Kidney (tissue), 13 donors: ENCODE measurements at regions not wholly inside any gene's neighbourhood (a gene's known extent, or its start where the extent isn't known, plus 50 kb on each side); places are given as distances from the start of the nearest gene placed in this dataset.
"Not testable (repeated sequence)": the region's sequence is repeated elsewhere in the genome, so short reads cannot be mapped to it uniquely, and the experiment has no call there.

Experiments used
- DNase-seq, 5 donors: peaks; one replicate each; pipeline ENCODE4 v3.0.0-alpha.2; 2013 to 2020
- FAIRE-seq: peaks from 2 replicates; lab custom pipeline; 2012; peaks lifted over from hg19 to GRCh38; lab: Jason Lieb, UNC
- H3K27ac ChIP-seq, 2 donors: one replicate each; pipeline ENCODE4 v1.7.0; 2013; ENCODE audit warnings: low read depth in 2 of 2, low read length in 2 of 2, inconsistent platforms in 1 of 2
- H3K27me3 ChIP-seq: one replicate; pipeline ENCODE4 v1.7.1; 2013; ENCODE audit warnings: low read length, inconsistent platforms; ENCODE audit not compliant: control insufficient read depth, insufficient read depth
- H3K36me3 ChIP-seq, 3 donors: one replicate each; pipeline versions ENCODE4 v1.7.0 to v1.7.1; 2013; ENCODE audit warnings: low read length in 3 of 3, control low read depth in 1 of 3, inconsistent platforms in 1 of 3; ENCODE audit not compliant: insufficient read depth in 3 of 3, control insufficient read depth in 2 of 3
- H3K4me1 ChIP-seq, 3 donors: one replicate each; pipeline versions ENCODE4 v1.7.0 to v1.7.1; 2013; ENCODE audit warnings: low read length in 3 of 3, inconsistent platforms in 1 of 3, low read depth in 1 of 3; ENCODE audit not compliant: control insufficient read depth in 2 of 3, insufficient read depth in 2 of 3
- H3K4me3 ChIP-seq, 3 donors: one replicate each; pipeline versions ENCODE4 v1.7.0 to v1.8.1; 2013; ENCODE audit warnings: low read length in 3 of 3, control low read depth in 1 of 3, inconsistent platforms in 1 of 3
- H3K9ac ChIP-seq, 3 donors: one replicate each; pipeline versions ENCODE4 v1.7.0 to v1.7.1; 2013; ENCODE audit warnings: low read length in 3 of 3, control low read depth in 1 of 3, inconsistent platforms in 1 of 3
- H3K9me3 ChIP-seq, 3 donors: one replicate each; pipeline versions ENCODE4 v1.7.0 to v1.7.1; 2013; ENCODE audit warnings: low read length in 3 of 3, control low read depth in 1 of 3, inconsistent platforms in 1 of 3; ENCODE audit not compliant: control insufficient read depth in 2 of 3, insufficient read depth in 1 of 3
- CTCF ChIP-seq: IDR thresholded peaks from 3 replicates; pipeline ENCODE4 v1.5.1; 2012; ENCODE audit warnings: mild to moderate bottlenecking, moderate library complexity, borderline replicate concordance; ENCODE audit not compliant: insufficient read depth; ENCODE audit errors: extremely low read depth
- intact Hi-C: fragments of 100-400 bp; cut with DNase I; formaldehyde crosslinking; loops from one replicate; pipeline ENCODE4 v1.11.1; 2022
- donor health status: control.
- donor health status: control.
- donor health status: control.
- donor health status: control.
- donor health status: control.
- donor health status: DM: yes; HTN: yes; CAD: no.
- donor health status: Normal renal cell carcinoma (clear cell type).

GRCh38 chr3:69658514-69659140 lies 80.6 kb upstream of the MITF start:
- intact Hi-C loops: no loop called here
- TF ChIP-seq CTCF: no peak
- H3K27ac ChIP-seq: no peak overlapping the region

GRCh38 chr3:69657030-69657429 lies 82.2 kb upstream of the MITF start:
- H3K27ac ChIP-seq, H3K27me3 ChIP-seq, H3K4me3 ChIP-seq, H3K9me3 ChIP-seq, FAIRE-seq, DNase-seq, intact Hi-C loops, H3K9ac ChIP-seq, H3K36me3 ChIP-seq, H3K4me1 ChIP-seq: not testable (repeated sequence)

More at GRCh38 chr3:69658514-69659140, 80.6 kb upstream of the MITF start:
- Histone ChIP-seq H3K9me3 (no peaks in the 10 kb centered on the region), H3K27me3 (no peaks in the 10 kb centered on the region), H3K4me1 (no peaks in the 10 kb centered on the region), H3K36me3 (no peaks in the 10 kb centered on the region), H3K9ac (no peak overlapping the region), H3K4me3 (no peak overlapping the region)
- FAIRE-seq (no peak), DNase-seq (no peak)

GRCh38 chr3:69651765-69652164 lies 87.5 kb upstream of the MITF start:
- intact Hi-C loops: no loop called here

GRCh38 chr3:69650066-69650419 lies 89.2 kb upstream of the MITF start:
- no peak for TF ChIP-seq CTCF
- DNase-seq (no peak), FAIRE-seq (no peak)
- Histone ChIP-seq H3K27ac (no peak overlapping the region), H3K36me3 (no peaks in the 10 kb centered on the region), H3K4me1 (peaks cover 0 to 3% (median 0%) of the 10 kb centered on the region in 3 donors), H3K27me3 (no peaks in the 10 kb centered on the region), H3K9me3 (no peaks in the 10 kb centered on the region), H3K4me3 (no peak overlapping the region), H3K9ac (no peak overlapping the region)
- intact Hi-C loops: no loop called here

More at GRCh38 chr3:69651765-69652164, 87.5 kb upstream of the MITF start:
- Histone ChIP-seq H3K36me3 (no peaks in the 10 kb centered on the region), H3K4me3 (no peak overlapping the region), H3K27me3 (no peaks in the 10 kb centered on the region), H3K9ac (no peak overlapping the region), H3K27ac (no peak overlapping the region), H3K9me3 (no peaks in the 10 kb centered on the region), H3K4me1 (peaks cover 0 to 3% (median 0%) of the 10 kb centered on the region in 3 donors)
- FAIRE-seq (no peak), DNase-seq (no peak)
- no peak for TF ChIP-seq CTCF
